ENCODE measurements at regions not wholly inside any gene's neighbourhood (a gene's known extent, or its start where the extent isn't known, plus 50 kb on each side); places are given as distances from the start of the nearest gene placed in this dataset.
A peak's percentile ranks its signal among the peaks of the same experiment; 100 is the strongest.

DNA sequence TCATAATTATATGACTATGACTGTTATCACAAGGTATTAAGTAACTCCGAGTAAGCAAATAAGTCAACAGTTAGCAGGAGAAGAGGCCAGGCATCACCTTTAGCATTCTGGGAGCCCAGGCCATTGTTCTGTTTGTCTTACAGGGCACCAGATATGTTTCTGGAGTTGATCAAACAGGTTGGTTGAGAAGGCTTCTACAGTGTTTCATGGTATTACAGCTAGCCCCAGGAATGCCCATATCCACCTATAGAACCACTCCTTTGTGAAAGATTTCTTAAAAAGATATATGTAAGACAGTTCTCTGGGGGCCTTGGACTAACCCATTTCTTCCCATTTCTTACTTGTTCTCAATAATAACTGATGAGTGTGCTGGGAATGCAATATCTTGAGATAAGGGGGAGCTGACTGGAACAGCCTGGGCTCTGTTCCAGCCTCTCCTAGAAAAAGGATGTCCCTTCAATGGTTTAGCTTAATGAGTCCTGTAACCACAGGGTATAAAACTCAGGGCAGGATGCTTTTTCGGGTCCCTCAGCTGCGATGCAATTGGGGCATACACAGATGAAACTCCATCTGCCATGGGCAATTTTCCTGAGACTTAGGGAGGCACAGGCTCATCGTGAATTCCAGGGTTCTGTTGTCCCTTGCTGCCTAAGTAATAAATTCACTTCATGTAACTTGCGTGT lies 286.4 kb downstream of the BAMBI start:
- no peak overlapping the region for H3K4me3 ChIP-seq (replicated peaks; ENCODE audit: low read depth, low read length)
- TF ChIP-seq, protein P1, sequence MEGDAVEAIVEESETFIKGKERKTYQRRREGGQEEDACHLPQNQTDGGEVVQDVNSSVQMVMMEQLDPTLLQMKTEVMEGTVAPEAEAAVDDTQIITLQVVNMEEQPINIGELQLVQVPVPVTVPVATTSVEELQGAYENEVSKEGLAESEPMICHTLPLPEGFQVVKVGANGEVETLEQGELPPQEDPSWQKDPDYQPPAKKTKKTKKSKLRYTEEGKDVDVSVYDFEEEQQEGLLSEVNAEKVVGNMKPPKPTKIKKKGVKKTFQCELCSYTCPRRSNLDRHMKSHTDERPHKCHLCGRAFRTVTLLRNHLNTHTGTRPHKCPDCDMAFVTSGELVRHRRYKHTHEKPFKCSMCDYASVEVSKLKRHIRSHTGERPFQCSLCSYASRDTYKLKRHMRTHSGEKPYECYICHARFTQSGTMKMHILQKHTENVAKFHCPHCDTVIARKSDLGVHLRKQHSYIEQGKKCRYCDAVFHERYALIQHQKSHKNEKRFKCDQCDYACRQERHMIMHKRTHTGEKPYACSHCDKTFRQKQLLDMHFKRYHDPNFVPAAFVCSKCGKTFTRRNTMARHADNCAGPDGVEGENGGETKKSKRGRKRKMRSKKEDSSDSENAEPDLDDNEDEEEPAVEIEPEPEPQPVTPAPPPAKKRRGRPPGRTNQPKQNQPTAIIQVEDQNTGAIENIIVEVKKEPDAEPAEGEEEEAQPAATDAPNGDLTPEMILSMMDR (IDR thresholded peaks at IDR 0.05; ENCODE audit: low read length, missing control alignments), result no peak
- peak; percentile 27 for DNase-seq (ENCODE audit: low read depth)

DNA sequence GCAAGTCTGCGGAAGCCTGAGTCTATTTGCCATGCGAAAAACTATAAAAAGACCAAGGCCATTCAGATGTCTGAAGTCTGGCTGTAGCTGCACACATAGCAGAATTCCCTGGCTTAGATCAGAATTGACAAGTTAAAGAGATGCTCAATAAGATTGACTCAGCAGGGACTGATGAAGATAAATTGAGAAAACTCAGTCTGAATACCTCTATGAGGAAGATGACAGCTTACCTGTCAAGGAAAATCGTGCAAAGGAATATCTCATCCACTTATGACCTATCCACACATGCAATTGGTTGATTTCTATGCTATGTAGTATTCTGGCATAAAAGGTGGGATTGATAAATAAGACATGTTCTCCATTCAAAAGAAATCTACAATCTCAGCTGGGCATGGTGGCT lies 288.6 kb downstream of the BAMBI start:
- H3K4me3 ChIP-seq (replicated peaks; ENCODE audit: low read depth, low read length), result no peak overlapping the region
- no peak for DNase-seq (ENCODE audit: low read depth)
- TF ChIP-seq, protein P1 (IDR thresholded peaks at IDR 0.05; ENCODE audit: low read length, missing control alignments), result no peak

DNA sequence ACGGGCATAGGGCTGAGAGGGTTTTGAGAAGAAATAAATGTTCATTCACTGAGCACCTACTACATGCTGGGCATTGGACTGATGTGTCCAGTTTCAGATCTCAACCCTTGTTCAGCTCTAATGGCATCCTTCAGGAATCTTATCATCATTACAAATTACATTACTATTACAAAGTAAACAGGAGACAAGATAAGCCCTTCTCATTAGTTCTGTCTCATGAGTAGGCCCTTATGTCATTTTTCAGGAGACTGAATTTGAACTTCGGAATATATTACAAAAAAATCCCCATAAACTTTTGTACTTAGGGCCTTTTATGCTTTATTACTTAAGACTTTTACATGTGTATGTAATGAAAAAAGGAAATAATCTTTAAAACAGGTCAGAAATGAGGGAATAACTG lies 289.7 kb downstream of the BAMBI start:
- TF ChIP-seq, protein P1 (IDR thresholded peaks at IDR 0.05; ENCODE audit: low read length, missing control alignments), result no peak
- H3K4me3 ChIP-seq (replicated peaks; ENCODE audit: low read depth, low read length), result no peak overlapping the region
- no peak for DNase-seq (ENCODE audit: low read depth)

DNA sequence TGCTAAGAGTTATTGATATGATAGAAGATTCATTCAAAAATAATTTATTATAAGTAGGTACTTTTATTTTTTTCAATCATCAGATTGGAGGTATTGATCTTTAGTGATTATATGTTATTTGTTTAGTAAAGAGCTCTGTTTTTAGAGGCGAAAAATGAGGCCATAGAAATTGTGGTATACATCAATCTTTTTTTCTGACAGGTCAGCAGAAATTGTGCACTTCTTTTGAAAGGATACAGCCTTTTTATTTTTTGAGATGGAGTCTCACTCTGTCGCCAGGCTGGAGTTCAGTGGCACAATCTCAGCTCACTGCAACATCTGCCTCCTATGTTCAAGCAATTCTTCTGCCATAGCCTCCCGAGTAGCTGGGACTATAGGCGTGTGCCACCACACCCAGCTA lies 292.1 kb downstream of the BAMBI start:
- no peak for DNase-seq (ENCODE audit: low read depth)
- TF ChIP-seq, protein P1 (IDR thresholded peaks at IDR 0.05; ENCODE audit: low read length, missing control alignments), result no peak
- H3K4me3 ChIP-seq (replicated peaks; ENCODE audit: low read depth, low read length), result no peak overlapping the region

DNA sequence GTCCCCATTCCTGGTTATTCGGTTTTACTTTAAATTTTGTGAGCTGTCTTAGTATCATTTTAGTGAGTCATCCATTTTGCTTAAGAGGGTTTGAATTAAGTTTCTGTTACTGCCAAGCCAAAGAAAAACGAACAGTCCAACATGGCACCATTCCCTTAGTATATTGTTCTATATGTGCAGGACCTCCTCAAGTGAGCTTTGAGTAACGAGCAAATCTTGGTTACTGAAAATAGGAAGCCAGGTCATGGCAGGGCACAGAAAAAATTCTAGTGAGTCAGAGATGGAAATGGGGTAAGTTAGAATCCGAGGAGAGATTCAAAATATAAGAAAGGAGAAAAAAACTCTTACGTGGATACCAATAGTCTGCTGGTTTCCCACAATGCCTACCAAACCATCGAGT lies 292.9 kb downstream of the BAMBI start:
- TF ChIP-seq, protein P1 (IDR thresholded peaks at IDR 0.05; ENCODE audit: low read length, missing control alignments), result no peak
- no peak overlapping the region for H3K4me3 ChIP-seq (replicated peaks; ENCODE audit: low read depth, low read length)
- peak; percentile 85 for DNase-seq (ENCODE audit: low read depth)

DNA sequence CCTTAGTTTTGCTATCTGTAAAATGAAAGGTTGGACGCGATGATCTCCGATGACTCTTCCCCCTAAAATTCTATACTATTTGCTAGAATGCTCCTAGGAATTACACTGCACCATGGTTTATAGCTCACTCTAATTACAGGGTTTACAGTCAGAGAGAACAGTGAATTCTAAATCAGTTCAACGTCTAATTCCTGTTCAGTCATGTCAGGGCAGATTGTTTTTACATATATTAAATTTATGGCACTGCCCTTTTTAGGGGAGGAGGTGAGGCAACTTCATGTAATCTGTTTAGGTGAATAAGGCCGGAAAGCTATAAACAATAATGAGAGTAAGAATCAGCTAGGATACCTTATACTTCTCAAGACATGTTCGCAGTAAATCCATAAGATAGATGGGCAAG lies 293.9 kb downstream of the BAMBI start:
- H3K4me3 ChIP-seq (replicated peaks; ENCODE audit: low read depth, low read length), result no peak overlapping the region
- TF ChIP-seq, protein P1 (IDR thresholded peaks at IDR 0.05; ENCODE audit: low read length, missing control alignments), result no peak
- no peak for DNase-seq (ENCODE audit: low read depth)

DNA sequence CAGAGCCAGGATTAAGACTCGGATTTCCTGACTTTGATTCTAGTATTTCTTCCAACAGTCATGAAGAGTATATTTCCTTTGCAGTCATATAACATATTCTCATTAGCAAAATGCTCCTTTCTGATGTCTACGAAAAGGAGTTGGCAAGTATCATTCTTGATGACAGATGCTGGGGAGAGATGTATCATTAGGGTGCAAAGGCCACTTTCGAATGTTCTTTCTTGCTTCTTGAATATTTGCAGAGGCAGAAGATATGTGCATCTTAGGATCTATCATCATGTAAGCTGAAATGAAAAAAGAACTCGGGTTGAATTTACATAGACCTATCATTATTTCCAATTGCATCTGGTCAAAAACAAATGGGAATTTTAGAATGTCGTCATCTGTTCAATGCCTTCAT lies 294.4 kb downstream of the BAMBI start:
- DNase-seq (ENCODE audit: low read depth), result no peak
- TF ChIP-seq, protein P1 (IDR thresholded peaks at IDR 0.05; ENCODE audit: low read length, missing control alignments), result no peak
- H3K4me3 ChIP-seq (replicated peaks; ENCODE audit: low read depth, low read length), result no peak overlapping the region

All from fibroblast of pulmonary artery (primary cell).